ENCODE measurements at regions not wholly inside any gene's neighbourhood (a gene's known extent, or its start where the extent isn't known, plus 50 kb on each side); places are given as distances from the start of the nearest gene placed in this dataset.

- ChIA-PET POLR2A (interaction anchor here (1.4 kb wide), 1 partner anchor 22 kb away, joined by 3 read pairs; no protein-coding TSS in a partner anchor), RAD21 (ENCODE audit: low non-redundant PET in 1 of 2, low total read pairs in 2 of 2, uncharacterized antibody in 2 of 2, unreplicated experiment in 2 of 2) (no interaction called here), CTCF (no interaction called here)
- intact Hi-C loops (cut with micrococcal nuclease), result no loop called here
- Histone ChIP-seq H3K27ac (ENCODE audit: low read depth, low read length) (no peak overlapping the region), H3K9me2 (ENCODE audit: insufficient read depth) (no peaks in the 10 kb centered on the region), H3K4me3 (replicated peaks in 1 of 2; ENCODE audit: low read depth in 1 of 2, low read length in 2 of 2) (no peak overlapping the region), H3K79me2 (ENCODE audit: insufficient read depth, low read length) (no peaks in the 10 kb centered on the region), H3K4me1 (ENCODE audit: control insufficient read depth in 1 of 2, insufficient read depth in 2 of 2, low read length in 2 of 2) (no peaks in the 10 kb centered on the region), H3K9me3 (ENCODE audit: control insufficient read depth in 1 of 2, insufficient read depth in 1 of 2, low read depth in 1 of 2, low read length in 2 of 2) (no peaks in the 10 kb centered on the region), H3K36me3 (ENCODE audit: control insufficient read depth in 1 of 2, insufficient read depth in 2 of 2, low read length in 2 of 2) (no peaks in the 10 kb centered on the region), H3K9ac (ENCODE audit: low read length) (no peak overlapping the region), H2AFZ (ENCODE audit: low read depth, low read length, poor library complexity, severe bottlenecking) (no peak overlapping the region), H4K20me1 (ENCODE audit: insufficient read depth) (no peaks in the 10 kb centered on the region), H3K27me3 (ENCODE audit: insufficient read depth, low read length) (no peaks in the 10 kb centered on the region), H3K4me2 (ENCODE audit: low read length) (no peak overlapping the region)
- DNase-seq (ENCODE audit: low read depth, low spot score) (no peak), ATAC-seq (no peak)
- BruUV-seq (replicated peaks), result no TSS peak
- TF ChIP-seq ZNF274 (IDR thresholded peaks at IDR 0.05; ENCODE audit: low read depth, low read length) (no peak), SIN3A (IDR thresholded peaks at IDR 0.05; ENCODE audit: low read depth) (no peak), MAX (IDR thresholded peaks at IDR 0.05) (no peak), FOSL1 (IDR thresholded peaks at IDR 0.05; ENCODE audit: low read depth) (no peak), REST (IDR thresholded peaks at IDR 0.05; ENCODE audit: low read depth) (no peak), POLR2AphosphoS5 (IDR thresholded peaks at IDR 0.05; ENCODE audit: low read depth, low read length) (no peak), SP1 (IDR thresholded peaks at IDR 0.05; ENCODE audit: low read depth) (no peak), RAD21 (IDR thresholded peaks at IDR 0.05; ENCODE audit: low read depth) (no peak), EZH2 (IDR thresholded peaks at IDR 0.05) (no peak), ATF3 (IDR thresholded peaks at IDR 0.05) (no peak), YY1 (IDR thresholded peaks at IDR 0.05; ENCODE audit: extremely low read depth, insufficient replicate concordance, low read depth, low read length) (no peak), JUND (IDR thresholded peaks at IDR 0.05) (no peak), ZBTB33 (IDR thresholded peaks at IDR 0.05; ENCODE audit: extremely low read depth, insufficient replicate concordance, low read length) (no peak), ELF1 (IDR thresholded peaks at IDR 0.05; ENCODE audit: borderline replicate concordance, low read depth) (no peak), CBX3 (IDR thresholded peaks at IDR 0.05; ENCODE audit: low read depth) (no peak), EZH2phosphoT487 (IDR thresholded peaks at IDR 0.05; ENCODE audit: borderline replicate concordance) (no peak), SRF (IDR thresholded peaks at IDR 0.05; ENCODE audit: low read depth) (no peak), EGR1 (IDR thresholded peaks at IDR 0.05; ENCODE audit: low read depth) (no peak), POLR2A (IDR thresholded peaks at IDR 0.05; ENCODE audit: borderline replicate concordance, extremely low read depth, insufficient read depth, insufficient read length) (no peak), CTCF (IDR thresholded peaks at IDR 0.05 in 2 of 3, conservative IDR thresholded peaks at IDR 0.05 in 1 of 3; ENCODE audit: borderline replicate concordance in 1 of 3, insufficient read depth in 1 of 3, low read depth in 2 of 3, low read length in 2 of 3) (no peak)
Observed at GRCh38 chr3:161866176-161866575, 369.6 kb downstream of the OTOL1 start.

All from HCT116 (cell line).